T-helper 1 cell treated with Interleukin-12 subunit alpha and Interleukin-12 subunit beta and Interleukin-4 antibody, amounts not matched to agents 30 μg/mL and 1 μg/mL, for 36 hours (primary cell): ENCODE measurements at regions not wholly inside any gene's neighbourhood (a gene's known extent, or its start where the extent isn't known, plus 50 kb on each side); places are given as distances from the start of the nearest gene placed in this dataset.

Experiments used
- H3K27ac Mint-ChIP-seq: one replicate; pipeline ENCODE4 v1.8.0; 2021; ENCODE audit warnings: mild to moderate bottlenecking, mixed read lengths
- H3K27me3 Mint-ChIP-seq: one replicate; pipeline ENCODE4 v1.8.0; 2021; ENCODE audit warnings: low read depth, mixed read lengths
- H3K36me3 Mint-ChIP-seq: one replicate; pipeline ENCODE4 v1.8.0; 2021; ENCODE audit warnings: low read depth, mixed read lengths
- H3K4me1 Mint-ChIP-seq: one replicate; pipeline ENCODE4 v1.8.0; 2021; ENCODE audit warnings: low read depth, mixed read lengths
- H3K4me3 Mint-ChIP-seq: one replicate; pipeline ENCODE4 v1.8.0; 2021; ENCODE audit warnings: mild to moderate bottlenecking, moderate library complexity, mixed read lengths
- H3K9me3 Mint-ChIP-seq: one replicate; pipeline ENCODE4 v1.8.0; 2021; ENCODE audit warnings: mixed read lengths

- Mint-ChIP-seq H3K27me3 (no peaks in the 10 kb centered on the region), H3K27ac (no peak overlapping the region), H3K9me3 (no peaks in the 10 kb centered on the region), H3K4me3 (no peak overlapping the region), H3K36me3 (no peaks in the 10 kb centered on the region), H3K4me1 (no peaks in the 10 kb centered on the region)
These were observed 878.0 kb upstream of the KCND2 start for GRCh38 chr7:119395024-119395423.

GRCh38 chr7:119397156-119397555 lies 875.8 kb upstream of the KCND2 start:
- no peaks in the 10 kb centered on the region for H3K4me1 Mint-ChIP-seq
- no peaks in the 10 kb centered on the region for H3K36me3 Mint-ChIP-seq
- H3K27ac Mint-ChIP-seq, result no peak overlapping the region
- H3K27me3 Mint-ChIP-seq, result no peaks in the 10 kb centered on the region
- no peak overlapping the region for H3K4me3 Mint-ChIP-seq
- H3K9me3 Mint-ChIP-seq, result no peaks in the 10 kb centered on the region

DNA sequence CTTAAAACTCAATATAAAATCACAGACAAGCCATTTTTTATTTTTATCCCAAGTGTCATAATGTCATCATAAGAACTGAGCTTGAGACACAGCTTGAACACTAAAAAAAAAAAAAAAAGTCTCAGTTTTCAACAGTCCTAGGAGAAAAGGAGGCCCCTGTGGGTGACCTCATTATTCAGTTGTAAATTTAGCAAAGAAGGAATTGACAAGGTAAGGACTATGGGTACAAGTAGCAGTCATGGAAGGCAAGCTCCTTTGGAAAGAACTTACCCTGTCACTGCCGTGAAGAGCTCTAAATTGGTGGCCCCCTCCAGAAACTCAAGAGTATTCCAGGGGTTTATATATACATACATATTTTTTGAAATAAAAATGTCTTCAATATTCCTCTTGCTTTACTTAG lies 864.4 kb upstream of the KCND2 start:
- Mint-ChIP-seq H3K4me1 (no peaks in the 10 kb centered on the region), H3K36me3 (no peaks in the 10 kb centered on the region), H3K9me3 (no peaks in the 10 kb centered on the region), H3K27ac (no peak overlapping the region), H3K4me3 (no peak overlapping the region), H3K27me3 (no peaks in the 10 kb centered on the region)

- Mint-ChIP-seq H3K9me3 (no peaks in the 10 kb centered on the region), H3K27me3 (no peaks in the 10 kb centered on the region), H3K27ac (no peak overlapping the region), H3K36me3 (no peaks in the 10 kb centered on the region), H3K4me1 (no peaks in the 10 kb centered on the region), H3K4me3 (no peak overlapping the region)
These were observed 859.6 kb upstream of the KCND2 start for GRCh38 chr7:119413314-119413805.

- H3K36me3 Mint-ChIP-seq, result no peaks in the 10 kb centered on the region
- H3K9me3 Mint-ChIP-seq, result no peaks in the 10 kb centered on the region
- H3K4me1 Mint-ChIP-seq, result no peaks in the 10 kb centered on the region
- H3K4me3 Mint-ChIP-seq, result no peak overlapping the region
- H3K27ac Mint-ChIP-seq, result no peak overlapping the region
- no peaks in the 10 kb centered on the region for H3K27me3 Mint-ChIP-seq
These were observed 857.3 kb upstream of the KCND2 start for GRCh38 chr7:119415682-119416081.

DNA sequence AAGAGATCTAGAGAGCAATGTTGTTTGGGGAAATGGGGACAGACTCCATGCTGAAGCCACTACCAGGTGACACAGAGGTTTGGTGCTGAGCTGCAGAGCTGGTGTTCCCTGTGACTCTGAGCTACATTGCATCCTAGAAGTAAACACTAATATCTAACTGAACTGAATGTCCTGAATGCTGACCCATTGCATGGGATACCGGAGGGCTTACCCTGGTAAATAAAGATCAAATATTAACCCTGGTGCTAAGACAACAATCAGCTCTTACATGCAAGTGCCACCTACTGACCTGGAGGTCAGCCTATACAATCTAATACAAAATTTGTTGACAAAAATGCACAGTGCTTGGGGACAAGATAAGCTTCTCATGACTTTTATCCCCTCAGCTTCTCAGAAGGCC lies 851.3 kb upstream of the KCND2 start:
- H3K9me3 Mint-ChIP-seq, result no peaks in the 10 kb centered on the region
- H3K27ac Mint-ChIP-seq, result no peak overlapping the region
- H3K4me1 Mint-ChIP-seq, result no peaks in the 10 kb centered on the region
- H3K27me3 Mint-ChIP-seq, result no peaks in the 10 kb centered on the region
- no peaks in the 10 kb centered on the region for H3K36me3 Mint-ChIP-seq
- no peak overlapping the region for H3K4me3 Mint-ChIP-seq

DNA sequence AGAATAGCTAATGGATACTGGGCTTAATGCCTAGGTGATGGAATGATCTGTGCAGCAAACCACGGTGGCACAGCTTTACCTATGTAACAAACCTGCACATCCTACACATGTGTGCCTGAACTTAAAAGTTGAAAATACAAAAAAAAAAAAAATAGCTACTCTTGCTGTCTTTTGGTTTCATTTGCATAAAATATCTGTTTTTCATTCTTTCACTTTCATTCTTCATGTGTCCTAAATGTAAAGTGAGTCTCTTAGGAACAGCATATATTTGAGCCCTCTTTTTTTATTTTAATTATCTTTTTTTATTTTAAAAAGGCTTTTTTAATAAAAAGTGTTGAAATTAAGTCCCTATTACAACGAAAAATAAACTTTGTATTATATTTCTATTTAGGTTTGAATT lies 836.1 kb upstream of the KCND2 start:
- Mint-ChIP-seq H3K4me1 (no peaks in the 10 kb centered on the region), H3K27ac (no peak overlapping the region), H3K4me3 (no peak overlapping the region), H3K9me3 (peaks cover 12% of the 10 kb centered on the region), H3K27me3 (no peaks in the 10 kb centered on the region), H3K36me3 (no peaks in the 10 kb centered on the region)

GRCh38 chr7:119438315-119438714 lies 834.7 kb upstream of the KCND2 start:
- no peaks in the 10 kb centered on the region for H3K4me1 Mint-ChIP-seq
- no peak overlapping the region for H3K4me3 Mint-ChIP-seq
- no peaks in the 10 kb centered on the region for H3K27me3 Mint-ChIP-seq
- peaks cover 12% of the 10 kb centered on the region for H3K9me3 Mint-ChIP-seq
- no peak overlapping the region for H3K27ac Mint-ChIP-seq
- no peaks in the 10 kb centered on the region for H3K36me3 Mint-ChIP-seq

DNA sequence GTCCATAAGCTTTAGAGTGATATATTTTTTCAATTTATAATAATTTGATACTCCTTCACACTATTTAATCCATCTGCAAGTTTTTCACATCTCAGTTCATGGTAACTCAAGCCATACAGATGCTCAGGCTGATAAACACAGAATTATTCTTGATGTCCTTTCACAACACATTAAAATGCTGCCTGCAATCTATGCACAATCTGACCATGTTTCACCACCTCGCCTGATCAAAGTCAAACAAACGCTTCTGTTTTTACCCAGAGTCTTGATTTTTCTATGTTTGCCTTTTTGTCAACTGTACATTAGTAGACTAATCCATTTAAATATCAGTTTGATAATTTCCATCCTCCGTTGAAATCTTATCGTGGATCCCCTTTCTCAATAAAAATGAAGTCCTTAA lies 833.8 kb upstream of the KCND2 start:
- Mint-ChIP-seq H3K36me3 (no peaks in the 10 kb centered on the region), H3K27ac (no peak overlapping the region), H3K4me3 (no peak overlapping the region), H3K4me1 (no peaks in the 10 kb centered on the region), H3K9me3 (peaks cover 12% of the 10 kb centered on the region), H3K27me3 (no peaks in the 10 kb centered on the region)

GRCh38 chr7:119452401-119452800 lies 820.6 kb upstream of the KCND2 start:
- H3K9me3 Mint-ChIP-seq, result peaks cover 9% of the 10 kb centered on the region
- H3K27me3 Mint-ChIP-seq, result no peaks in the 10 kb centered on the region
- H3K27ac Mint-ChIP-seq, result no peak overlapping the region
- H3K4me1 Mint-ChIP-seq, result no peaks in the 10 kb centered on the region
- no peaks in the 10 kb centered on the region for H3K36me3 Mint-ChIP-seq
- no peak overlapping the region for H3K4me3 Mint-ChIP-seq

- no peaks in the 10 kb centered on the region for H3K9me3 Mint-ChIP-seq
- H3K4me3 Mint-ChIP-seq, result no peak overlapping the region
- no peak overlapping the region for H3K27ac Mint-ChIP-seq
- no peaks in the 10 kb centered on the region for H3K36me3 Mint-ChIP-seq
- H3K27me3 Mint-ChIP-seq, result no peaks in the 10 kb centered on the region
- no peaks in the 10 kb centered on the region for H3K4me1 Mint-ChIP-seq
These were observed 807.1 kb upstream of the KCND2 start for GRCh38 chr7:119465798-119466305.

DNA sequence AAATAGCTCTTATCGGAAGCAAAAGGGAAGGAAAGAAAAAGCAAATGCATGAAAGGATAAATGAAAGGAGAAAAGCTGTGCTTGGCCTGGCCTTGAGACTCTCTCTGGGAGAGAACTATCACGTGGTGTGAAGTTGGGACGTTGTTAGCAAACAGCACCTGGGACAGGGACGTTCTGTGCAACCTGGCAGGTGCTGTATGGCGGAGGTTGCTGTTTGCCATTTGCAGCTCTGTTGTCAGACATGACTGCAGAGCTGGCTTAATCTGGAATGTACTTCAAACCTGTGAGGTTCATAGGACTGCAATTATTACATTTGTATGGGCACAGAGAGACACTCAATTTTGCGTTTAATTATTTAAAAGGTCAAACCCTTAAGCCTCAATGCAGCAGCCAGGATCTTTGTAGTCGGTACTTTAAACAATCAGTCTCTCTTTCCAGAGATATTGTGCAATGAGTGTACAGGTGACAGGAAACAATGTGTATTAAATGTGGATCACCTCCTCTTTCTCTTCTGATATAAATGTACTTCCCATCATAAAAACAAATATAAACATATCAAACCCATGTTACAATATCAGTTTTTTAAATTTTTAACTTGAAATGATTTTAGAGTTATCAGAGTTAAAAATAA lies 800.5 kb upstream of the KCND2 start:
- Mint-ChIP-seq H3K4me1 (no peaks in the 10 kb centered on the region), H3K36me3 (no peaks in the 10 kb centered on the region), H3K27ac (no peak overlapping the region), H3K27me3 (no peaks in the 10 kb centered on the region), H3K9me3 (no peaks in the 10 kb centered on the region), H3K4me3 (no peak overlapping the region)

DNA sequence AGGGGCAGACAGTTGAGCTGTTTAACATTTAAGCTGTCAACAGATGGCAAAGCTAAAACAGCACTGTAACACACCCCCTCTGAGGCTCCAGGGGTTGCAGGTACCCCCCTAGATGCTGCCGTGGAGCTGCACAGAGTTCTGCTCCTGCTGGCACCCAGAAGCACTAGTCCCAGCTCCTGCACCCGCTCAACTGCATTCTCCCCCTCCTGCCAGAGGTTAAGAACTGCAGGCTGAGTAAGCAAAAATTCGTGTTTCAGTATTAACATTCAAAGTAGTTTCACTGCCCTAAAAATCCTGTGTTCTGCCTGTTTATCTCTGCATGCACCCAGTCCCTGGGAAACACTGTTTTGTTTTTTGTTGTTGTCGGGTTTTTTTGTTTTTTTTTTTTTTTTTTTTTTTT lies 790.8 kb upstream of the KCND2 start:
- Mint-ChIP-seq H3K4me1 (no peaks in the 10 kb centered on the region), H3K36me3 (no peaks in the 10 kb centered on the region), H3K27ac (no peak overlapping the region), H3K4me3 (no peak overlapping the region), H3K27me3 (no peaks in the 10 kb centered on the region), H3K9me3 (peaks cover 12% of the 10 kb centered on the region)

DNA sequence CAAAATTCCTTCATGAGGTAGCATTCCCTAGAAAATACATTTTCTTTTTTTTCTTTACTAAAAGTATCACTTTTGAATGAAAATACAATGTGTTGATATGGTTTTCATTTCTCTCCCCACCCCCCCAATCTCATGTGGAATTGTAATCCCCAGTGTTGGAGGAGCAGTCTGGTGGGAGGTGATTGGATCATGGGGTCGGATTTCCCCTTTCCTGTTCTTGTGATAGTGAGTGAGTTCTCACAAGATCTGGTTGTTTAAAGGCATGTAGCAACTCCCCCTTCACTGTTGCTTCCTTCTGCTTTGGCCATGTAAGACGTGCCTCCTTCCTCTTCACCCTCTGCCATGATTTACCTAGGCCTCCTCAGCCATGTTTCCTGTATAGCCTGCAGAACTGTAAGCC lies 790.3 kb upstream of the KCND2 start:
- Mint-ChIP-seq H3K4me1 (no peaks in the 10 kb centered on the region), H3K27ac (no peak overlapping the region), H3K36me3 (no peaks in the 10 kb centered on the region), H3K27me3 (no peaks in the 10 kb centered on the region), H3K4me3 (no peak overlapping the region), H3K9me3 (peaks cover 12% of the 10 kb centered on the region)

DNA sequence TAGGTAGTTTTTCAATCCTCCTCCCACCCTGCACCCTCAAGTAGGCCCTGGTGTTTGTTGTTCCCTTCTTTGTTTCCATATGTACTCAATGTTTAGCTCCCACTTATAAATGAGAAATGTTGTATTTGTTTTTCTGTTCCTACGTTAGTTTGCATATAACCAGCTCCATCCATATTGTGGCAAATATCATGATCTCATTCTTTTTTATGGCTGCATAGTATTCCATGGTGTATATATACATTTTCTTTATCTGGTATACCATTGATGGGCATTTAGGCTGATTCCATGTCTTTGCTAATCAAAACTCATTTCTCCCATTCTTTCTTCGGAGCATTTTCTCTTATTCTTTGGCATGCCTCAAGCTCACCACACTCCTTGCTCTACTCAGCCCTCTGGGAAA lies 789.6 kb upstream of the KCND2 start:
- Mint-ChIP-seq H3K4me1 (no peaks in the 10 kb centered on the region), H3K4me3 (no peak overlapping the region), H3K36me3 (no peaks in the 10 kb centered on the region), H3K27me3 (no peaks in the 10 kb centered on the region), H3K27ac (no peak overlapping the region), H3K9me3 (peaks cover 12% of the 10 kb centered on the region)

DNA sequence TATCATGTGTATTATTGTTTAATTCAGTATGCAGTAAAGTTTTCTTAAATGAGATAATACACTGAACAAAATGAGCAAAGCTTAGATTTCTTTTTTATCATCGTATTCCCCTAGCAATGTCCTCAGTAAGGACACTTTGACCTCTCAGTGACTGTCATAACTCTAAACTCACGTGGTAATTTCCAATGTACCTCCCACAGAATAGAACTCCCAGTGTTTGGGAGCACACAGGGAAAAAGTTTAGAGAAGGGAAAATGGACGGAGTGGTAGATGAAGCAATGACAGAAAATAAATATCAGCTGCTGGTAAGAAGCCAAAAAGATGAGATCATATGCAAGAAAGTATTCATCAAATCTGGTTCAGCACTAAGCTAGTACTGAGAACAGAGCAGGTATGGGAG lies 758.6 kb upstream of the KCND2 start:
- no peak overlapping the region for H3K27ac Mint-ChIP-seq
- H3K4me3 Mint-ChIP-seq, result no peak overlapping the region
- no peaks in the 10 kb centered on the region for H3K36me3 Mint-ChIP-seq
- H3K9me3 Mint-ChIP-seq, result peaks cover 17% of the 10 kb centered on the region
- H3K4me1 Mint-ChIP-seq, result no peaks in the 10 kb centered on the region
- no peaks in the 10 kb centered on the region for H3K27me3 Mint-ChIP-seq
